GM19238 (cell line): ENCODE measurements at regions not wholly inside any gene's neighbourhood (a gene's known extent, or its start where the extent isn't known, plus 50 kb on each side); places are given as distances from the start of the nearest gene placed in this dataset.

Experiments
- DNase-seq: peaks from one replicate; pipeline ENCODE4 v3.0.0; 2011; ENCODE audit warnings: low spot score; ENCODE audit not compliant: insufficient read length

DNA sequence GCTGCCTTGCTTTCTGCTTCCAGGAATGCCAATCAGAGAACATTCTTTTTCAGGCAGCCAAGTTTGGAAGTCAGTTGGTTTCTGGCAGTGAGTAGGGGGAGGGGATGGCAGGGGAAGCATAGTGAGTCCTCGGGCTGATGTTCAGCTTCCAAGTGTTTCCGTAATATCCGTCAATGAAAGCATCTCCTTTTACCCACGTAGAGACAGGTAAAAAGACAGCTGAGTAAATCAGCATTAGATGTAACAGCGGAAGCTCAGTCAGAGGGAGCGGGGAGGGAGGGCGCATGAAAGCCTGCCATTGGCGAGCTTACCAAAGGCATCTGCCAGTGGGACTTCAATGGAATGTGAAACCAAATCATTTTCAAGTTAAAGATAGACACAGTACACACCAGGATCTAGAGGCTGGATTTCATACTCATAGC lies 117.1 kb upstream of the DTNA start:
- DNase-seq, result no peak

DNA sequence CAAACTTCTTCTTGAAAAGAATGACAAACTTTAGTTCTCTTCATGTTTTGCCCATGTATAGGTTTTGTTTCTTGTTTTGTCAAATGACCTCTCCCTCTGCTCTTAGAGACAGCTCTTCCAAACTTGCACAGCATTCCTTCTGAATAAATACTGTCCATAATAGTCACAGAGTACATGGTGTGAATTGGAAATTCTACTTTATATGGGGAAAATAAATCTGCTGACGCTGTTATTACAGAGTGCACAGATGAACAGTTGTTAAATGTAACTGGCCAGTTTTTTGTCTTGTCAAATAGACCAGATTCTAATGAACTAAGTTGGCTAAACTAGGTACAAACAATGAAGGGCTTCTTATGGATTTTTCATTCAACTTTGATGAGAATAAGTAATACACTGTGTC lies 115.8 kb upstream of the DTNA start:
- DNase-seq, result no peak

DNA sequence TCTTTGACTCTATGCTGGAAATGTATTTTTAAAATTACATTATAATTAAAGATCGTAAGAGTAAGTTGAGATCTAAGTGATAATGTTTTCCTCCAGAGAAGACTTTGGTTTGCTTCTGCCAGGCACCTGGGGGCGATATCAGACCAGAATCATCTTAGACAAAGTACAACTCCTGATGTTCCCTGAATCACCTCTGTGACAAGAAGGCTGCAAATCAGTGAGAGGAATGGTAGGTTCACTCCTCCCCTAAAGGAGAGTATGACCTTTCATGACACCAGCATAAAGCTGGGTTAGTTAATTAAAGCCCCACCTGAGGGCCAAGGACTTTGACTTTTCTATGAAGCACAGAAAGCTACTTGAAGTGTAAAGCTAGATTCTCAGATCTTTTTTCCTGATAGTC lies 114.4 kb upstream of the DTNA start:
- DNase-seq, result no peak

DNA sequence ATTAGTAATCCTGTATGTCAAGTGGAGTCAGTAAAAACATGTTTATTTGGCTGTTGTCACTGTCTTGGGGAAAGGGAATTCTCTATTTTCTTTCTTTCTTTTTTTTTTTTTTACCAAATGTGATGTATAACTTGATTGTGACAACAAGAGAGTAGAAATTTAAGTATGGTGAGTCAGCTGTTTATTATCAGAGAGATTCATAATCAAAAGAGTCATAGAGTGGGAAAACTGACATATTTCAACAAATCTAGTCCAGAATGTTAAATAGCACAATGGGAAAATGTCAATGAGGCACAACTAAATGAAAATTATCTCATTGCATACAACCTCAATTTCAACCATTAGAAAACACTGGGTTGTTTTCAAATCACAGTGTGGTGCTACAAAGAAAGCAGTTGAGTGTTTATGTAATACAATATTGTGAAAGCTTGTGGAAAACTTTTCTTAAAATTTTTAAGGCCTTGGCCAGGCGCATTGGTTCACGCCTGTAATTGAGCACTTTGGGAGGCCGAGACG lies 111.9 kb upstream of the DTNA start:
- no peak for DNase-seq

DNA sequence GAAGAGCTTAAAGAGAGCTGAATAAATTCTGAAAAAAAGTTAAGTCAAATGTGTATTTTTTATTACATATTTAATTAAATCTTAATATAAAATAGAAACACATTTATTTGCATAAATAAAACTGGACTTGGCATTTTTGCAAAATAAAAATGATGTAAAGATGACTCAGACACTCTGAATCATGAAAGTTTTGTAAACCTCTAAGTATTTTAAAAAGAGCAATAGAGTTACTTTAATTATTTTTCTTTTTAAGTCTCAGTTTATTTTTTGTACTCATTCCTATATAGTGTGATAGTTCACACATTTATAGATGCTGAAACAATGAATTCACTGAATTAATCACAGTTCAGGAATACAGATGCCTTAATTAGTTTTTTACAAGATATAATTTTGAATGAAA lies 109.9 kb upstream of the DTNA start:
- DNase-seq, result no peak

DNA sequence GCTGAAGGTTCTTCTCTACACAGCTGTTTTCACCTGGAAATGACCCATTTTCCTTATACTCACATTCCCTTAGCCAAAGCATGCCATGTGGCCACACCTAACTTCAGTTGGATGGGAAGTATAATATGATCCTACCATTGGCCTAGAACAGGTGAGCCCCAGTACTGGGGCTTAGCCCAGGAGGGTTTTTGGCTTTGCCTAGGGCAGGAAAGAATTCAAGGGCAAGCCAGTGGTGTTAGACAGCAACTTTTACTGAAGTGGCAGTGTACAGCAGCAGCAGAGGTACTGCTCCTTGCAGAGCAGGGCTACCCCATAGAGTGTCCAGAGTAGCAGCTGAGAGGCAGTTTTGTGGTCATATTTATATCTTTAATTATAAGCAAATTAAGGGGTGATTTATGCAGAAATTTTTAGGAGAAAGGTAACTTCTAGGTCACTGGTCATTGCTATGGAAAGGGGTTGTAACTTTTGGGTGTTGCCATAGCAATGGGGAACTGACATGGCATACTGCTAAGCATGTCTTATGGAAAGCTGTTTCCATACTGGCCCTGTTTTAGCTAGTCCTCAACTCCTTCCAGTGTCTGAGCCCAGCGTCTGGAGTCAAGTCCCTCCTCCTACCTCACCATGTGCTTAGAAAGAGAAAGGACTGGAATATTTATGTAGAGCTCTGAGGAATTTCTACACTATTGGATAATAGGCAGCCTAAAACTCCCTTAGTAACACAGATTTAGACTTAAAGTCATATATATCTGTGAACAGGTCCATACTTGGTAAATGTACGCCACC lies 109.0 kb upstream of the DTNA start:
- DNase-seq, result no peak

DNA sequence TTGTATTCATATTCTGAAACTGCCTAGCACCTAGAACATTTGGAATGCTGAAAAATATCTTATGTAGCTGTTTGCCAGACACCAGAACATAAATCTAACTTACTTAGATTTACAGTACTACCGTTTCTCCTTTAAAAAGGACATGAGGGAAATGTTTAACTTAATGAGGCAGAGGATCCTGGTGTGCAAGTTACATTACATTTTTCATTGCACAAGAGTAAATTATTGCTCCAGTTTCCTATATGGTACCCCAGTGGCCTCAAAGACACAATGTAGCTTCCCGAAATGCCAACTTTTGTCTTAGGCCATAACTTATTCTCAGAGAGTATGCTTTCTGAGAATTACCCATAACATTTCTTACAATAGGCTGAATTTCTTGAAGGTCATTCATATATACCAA lies 105.5 kb upstream of the DTNA start:
- DNase-seq, result no peak

DNA sequence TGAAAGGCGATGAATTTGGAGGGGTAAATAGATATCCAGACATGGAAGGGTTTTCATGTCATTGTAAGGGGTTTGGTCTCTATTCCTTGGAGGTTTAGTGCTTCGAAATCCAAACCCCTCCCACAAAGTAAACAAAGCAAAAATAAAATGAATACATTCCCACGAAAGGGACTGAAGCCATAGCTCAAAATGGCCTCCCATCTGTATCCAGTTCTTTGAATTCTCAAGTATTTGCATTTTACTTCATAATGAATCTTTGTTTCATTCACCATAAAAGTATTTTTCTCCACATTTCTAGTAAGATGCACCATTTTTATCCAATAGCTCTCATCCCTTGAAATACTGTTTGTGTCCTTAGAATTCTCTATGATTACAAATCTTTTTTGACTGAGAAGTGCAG lies 103.2 kb upstream of the DTNA start:
- no peak for DNase-seq

DNA sequence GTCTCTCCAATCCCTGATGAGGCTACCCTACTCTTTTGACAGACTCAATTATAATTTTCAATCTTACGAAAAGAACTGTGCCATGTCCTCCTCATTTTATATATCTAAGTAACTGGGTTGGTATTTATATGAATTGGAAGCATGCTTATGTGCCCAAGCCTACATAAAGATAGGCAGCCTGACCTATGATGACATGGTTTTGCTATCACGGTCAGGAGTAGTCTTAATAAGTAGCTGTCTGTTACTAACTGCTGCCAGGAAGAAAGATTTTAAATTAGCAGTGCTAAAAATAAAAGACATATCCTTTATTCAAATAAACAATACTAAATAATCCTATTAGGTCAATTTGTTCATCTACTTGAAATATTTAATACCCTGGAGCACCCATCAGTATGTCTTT lies 102.0 kb upstream of the DTNA start:
- no peak for DNase-seq

DNA sequence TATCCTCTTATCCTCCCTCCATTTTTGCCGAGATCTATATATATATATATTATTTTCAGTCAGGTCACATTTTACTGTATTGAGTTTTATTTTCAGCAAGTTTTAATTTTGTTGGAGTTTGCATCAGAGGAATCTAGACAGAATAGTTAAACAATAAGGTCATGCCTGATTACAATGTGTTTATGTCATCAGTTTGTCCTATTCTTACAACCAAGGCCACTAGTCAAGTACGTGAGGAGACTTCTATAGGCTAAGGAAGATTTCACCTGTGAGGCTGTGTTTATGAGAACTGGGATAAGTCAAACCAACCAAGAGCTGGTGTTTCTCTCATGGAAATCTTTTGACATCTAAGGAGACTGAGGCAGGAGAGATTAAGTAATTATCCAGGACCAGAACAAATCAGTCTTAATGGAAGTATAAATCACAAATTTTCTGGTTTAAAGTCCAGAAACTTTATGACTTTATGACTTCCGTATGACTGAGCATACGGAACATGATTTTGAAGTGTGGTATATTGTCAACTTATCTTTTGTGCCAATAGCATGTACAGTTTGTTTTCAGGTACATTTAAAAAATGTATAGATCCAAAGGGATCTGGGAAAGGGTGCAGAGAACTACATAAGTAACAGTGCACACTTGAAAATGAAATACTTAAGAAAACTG lies 100.0 kb upstream of the DTNA start:
- no peak for DNase-seq

DNA sequence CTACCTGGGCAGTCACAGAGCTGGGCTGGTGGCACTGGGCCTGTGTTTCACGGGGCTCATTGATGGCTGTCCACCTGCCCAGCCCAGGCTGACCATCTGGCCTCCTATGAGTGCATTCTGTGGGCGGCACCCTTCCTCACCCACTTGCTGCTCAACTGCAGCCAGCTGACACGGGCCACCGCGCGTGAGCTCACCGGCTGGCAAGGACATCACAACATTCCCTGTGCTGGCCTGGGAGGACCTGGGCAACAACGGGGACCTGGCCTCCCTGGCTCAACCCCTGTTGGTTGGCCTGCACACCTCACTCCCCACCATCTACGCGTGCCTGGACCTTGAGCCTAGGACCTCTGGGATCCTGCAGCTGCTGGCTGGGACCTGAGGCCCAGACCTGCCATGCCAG lies 98.2 kb upstream of the DTNA start:
- DNase-seq, result no peak

DNA sequence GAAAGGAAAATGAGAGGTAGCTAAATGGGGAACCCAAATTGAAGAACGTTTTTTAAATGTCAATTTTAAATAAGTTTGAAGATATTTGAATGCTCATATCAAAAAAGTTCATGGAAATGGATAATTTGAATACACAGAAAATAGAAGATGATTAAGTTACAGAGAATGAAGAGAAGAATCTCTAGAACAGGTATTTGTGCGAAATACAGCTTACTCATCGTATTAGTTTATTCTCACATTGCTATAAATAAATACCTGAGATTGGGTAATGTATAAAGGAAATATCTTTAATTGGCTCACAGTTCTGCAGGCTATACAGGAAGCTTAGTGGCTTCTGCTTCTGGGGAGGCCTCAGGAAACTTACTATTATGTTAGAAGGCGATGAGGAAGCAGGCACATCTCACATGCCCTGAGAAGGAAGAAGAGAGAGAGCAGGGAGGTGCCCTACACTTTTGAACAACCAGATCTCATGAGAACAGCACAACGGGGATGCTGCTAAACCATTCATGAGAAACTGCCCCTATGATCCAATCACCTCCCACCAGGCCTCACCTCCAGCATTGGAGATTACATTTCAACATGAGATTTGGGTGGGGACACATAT lies 89.7 kb upstream of the DTNA start:
- no peak for DNase-seq

DNA sequence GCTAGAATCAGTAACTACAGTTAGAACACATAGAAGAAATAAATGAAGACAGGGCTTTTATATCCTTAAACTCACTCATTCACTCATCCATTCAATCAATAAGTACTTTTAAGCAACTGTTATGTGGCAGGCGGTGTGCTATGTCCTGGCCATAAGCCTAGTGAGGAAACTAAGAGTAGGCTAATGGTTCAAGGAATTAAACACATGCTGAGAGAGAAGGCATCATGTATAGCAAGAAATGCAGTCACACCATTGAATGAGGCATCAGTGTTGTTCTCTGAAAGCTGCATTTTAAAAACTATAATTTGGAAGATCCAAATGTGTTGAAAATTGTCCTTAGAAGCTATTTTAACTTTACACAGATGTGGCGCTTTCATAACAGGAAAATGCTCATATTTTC lies 86.5 kb upstream of the DTNA start:
- DNase-seq, result no peak

DNA sequence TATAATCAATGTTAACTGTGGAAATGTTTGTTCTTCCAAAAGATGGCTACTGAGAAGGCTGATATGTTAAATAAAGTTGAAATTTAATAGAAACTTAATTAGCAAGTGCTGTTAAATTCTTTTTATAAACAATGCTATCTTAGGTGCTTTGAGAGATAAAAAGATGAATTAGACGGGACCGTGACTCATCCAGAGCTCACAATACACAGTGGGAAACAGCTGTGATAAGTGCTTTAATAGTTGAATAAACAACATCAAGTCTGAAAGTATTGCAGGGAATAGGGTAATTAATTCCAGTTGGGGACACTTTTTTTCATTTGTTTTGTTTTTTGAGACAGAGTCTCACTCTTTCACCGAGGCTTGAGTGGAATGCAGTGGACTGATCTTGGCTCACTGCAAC lies 85.5 kb upstream of the DTNA start:
- DNase-seq, result no peak

DNA sequence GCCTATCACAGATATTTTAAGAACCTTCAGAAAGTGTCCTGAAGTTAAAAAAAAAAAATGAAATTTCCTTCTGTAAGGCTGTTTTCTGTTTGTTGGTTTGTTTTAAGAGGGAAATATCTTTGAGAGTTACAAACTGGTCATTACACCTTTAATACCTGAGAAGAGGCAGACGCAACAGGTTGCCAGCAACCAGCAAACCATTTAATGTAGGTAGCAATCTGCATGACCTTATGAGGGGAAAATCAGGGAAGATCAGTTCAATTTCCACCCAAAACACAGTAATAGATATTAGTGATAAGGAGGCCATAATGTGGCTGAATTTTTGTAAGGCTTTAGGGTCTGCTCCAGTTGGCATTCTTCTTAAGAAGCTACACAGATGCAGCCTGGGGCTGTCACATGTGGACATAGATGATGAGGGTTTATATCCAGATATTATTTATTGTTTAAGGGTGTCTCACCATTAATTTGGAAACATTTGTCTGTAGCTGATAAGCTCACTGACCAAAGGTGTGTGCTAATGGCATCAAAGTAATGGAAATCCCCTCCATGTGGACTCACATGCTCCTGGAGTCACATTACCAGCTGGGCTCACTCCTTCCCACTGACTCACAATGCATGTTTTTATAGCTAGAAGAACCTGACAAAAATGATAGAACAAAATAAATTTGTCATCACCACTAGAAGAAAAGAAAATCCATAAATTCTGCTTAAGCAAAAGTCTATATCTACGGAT lies 83.5 kb upstream of the DTNA start:
- DNase-seq, result no peak

DNA sequence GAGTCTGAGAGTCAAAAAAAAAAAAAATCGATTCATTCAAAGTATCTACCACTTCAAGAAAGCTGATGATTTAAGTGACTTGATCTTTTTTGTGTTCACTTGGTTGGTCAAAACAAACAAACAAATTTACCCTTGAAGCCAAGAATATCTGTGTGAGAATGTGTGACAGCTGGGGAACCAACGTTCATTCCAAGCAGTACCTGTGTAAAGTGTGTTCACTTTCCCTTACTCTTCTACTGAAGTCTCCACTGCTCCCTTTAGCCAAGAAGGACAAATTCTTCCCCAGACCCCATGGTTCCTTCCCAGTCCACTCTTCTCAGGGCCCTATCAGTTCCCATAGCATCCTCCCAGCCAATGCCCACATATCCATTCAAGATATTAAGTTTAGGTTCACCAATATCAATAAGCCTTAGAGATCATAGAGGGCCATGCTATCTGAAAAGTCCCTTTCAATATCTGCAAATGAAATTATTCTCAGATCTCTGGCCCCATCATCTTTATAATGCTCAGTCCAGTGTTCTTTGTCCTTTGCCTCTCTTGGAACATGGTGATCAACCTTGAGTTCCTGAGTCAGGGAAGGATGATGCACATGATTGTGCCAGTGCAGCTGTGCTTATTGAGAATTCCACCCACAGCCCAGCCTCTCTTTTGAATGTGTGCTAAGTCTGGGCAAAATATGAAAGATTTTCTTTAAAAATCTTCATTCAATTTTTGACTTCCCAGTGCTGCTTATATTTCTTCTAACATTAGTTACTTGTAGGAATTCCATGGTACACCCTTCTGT lies 82.8 kb upstream of the DTNA start:
- no peak for DNase-seq

DNA sequence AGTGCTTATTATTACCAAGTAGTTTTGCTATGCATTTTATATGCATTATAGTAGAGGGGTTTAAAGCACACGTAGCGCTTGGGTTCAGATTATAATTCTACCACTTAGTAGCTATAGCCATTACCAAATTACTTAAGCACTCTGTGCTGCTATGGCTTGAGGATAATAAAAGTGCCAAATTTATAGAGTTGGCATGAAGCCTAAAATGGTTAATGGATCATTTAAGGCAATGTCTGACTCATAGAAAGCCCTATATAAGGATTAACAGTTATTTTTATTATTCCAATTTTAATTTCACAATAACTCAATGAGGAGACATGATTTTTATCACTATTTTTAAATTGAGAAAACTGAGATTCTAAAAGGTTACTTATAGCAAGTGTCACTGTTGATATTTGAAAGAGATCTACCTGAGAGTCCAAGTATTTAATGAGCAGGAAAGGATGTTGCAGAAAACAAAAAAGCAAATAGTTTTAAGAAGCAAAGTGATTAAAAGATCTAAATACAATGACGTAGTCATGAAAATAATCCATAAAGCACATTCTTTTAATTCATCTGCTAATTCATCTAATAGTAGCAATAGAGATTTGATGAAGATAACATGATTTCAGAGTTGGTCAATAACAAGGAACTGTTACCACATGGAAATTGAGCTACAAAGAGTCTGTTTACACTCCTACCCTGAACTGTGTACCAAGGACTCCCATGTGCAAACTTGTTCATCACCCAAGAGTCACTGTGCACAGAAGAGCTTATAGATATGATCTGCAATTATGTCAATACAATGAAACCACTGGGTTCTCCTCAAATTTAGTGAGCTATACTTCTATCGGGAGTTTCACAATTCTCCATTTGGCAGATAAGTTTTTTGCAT lies 78.8 kb upstream of the DTNA start:
- DNase-seq, result no peak

DNA sequence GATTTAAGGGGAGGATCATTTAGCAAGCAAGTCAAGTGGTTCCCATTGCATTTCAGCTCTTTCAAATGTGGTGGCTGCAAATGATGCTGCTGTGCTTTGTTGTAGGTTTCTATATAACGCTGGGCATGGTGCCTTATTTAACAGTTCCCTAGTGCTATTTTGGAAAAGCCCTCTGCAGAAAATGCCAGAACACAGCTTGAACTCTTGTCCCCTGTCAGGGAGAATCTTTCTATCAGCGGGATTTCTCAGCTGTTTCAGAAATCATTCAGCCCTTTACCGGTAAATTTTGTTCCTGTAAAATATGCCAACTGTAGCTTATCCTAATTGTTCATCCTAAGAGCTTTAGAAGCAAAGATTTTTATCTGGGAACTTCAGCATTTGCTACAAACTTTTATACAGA lies 77.8 kb upstream of the DTNA start:
- DNase-seq, result no peak

DNA sequence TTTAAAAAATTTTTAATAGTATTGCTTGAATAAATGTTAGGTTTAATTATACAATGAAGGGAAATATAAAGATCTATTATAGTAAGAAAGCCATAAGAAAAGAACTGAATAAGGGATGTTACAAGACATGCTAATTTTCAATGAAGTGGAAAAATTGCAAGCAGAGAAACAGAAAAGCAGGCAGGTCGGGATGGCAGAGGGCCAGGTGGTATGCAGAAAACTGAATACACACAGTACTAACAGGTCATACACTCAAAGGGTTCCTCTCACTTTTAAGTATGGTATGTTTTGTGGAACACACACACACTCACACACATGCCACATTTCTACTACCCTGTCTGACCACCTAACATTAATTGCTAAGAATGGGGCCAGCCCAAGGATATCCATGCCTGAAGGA lies 76.7 kb upstream of the DTNA start:
- DNase-seq, result no peak

DNA sequence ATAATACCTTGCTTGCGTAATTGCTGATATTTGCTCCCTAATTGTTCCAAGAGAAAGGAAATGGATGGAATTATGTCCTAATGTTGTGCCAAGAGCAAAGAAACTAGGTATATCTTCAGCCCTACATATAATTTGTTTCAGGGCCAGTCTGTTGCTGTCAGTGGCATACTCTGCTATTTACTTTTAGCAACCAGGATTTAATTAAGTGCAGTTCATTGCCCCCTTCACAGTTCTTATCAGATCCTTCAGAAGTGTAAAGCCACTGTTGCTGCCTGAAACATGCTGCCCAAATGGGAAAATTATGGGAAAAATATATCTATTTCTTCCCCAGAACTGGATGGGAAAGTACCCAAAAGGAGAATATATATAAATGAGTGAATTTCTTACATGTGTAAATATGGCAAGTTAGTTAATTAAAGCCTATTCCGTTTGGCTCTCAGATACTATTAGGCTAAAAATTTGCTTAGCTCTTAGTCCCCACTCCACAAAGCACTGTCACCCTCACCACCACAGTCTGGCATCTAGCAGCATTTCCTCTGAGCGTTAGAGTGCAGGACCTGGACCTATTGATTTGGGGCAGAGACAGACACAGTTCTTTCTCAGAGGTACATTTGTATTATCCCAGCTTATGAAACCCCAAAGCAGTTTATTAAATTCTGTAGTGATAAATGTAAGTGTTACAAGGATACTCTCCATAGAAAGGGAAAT lies 72.8 kb upstream of the DTNA start:
- DNase-seq, result no peak
